ENCODE measurements at regions not wholly inside any gene's neighbourhood (a gene's known extent, or its start where the extent isn't known, plus 50 kb on each side); places are given as distances from the start of the nearest gene placed in this dataset.

GRCh38 chr10:71052708-71053107 lies 159.7 kb upstream of the UNC5B start:
- peaks cover 58% of the 10 kb centered on the region for H3K27me3 Mint-ChIP-seq
- H3K36me3 Mint-ChIP-seq = no peaks in the 10 kb centered on the region
- H3K4me1 Mint-ChIP-seq = no peaks in the 10 kb centered on the region
- no peak overlapping the region for H3K4me3 Mint-ChIP-seq
- H3K9me3 Mint-ChIP-seq = peaks cover 6% of the 10 kb centered on the region
- H3K27ac Mint-ChIP-seq = no peak overlapping the region
- ATAC-seq = no peak

DNA sequence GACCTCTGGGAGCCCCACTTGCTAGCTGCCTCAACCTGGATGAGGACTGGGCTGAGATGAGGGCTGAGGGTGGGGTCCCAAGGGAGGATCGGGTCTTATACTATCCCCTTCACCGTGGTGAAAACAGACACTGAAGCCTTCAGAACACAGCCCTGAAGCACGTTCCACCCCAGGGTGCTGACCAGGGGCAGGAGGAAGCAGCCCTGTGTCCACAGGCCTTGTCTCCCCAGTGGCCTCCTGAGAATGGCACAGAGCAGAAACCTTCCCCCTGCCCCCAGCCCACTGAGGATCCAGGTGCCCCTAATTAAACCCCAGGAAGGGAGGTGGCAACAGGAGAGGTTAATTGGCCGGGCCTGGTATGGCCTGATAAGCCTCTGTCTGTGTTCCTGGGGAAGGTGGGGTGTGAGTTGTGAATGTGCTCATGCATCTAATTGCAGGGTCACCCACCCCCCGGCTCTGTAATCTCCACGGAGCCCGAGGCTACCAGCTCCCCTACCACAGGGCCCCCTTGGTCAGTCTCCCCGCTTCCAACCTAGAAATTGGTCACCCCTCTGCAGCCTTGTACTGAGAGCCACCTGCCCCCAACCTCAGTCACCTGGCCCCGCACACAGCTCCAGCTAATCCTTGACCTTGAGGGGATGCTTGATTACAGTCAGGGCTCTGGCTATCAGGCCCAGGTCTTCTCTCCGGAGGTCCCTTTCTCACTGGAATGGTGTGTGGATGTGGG lies 159.0 kb upstream of the UNC5B start:
- Mint-ChIP-seq H3K27me3 (peaks cover 53% of the 10 kb centered on the region), H3K27ac (no peak overlapping the region), H3K4me1 (no peaks in the 10 kb centered on the region), H3K9me3 (peaks cover 6% of the 10 kb centered on the region), H3K4me3 (no peak overlapping the region), H3K36me3 (no peaks in the 10 kb centered on the region)
- no peak for ATAC-seq

DNA sequence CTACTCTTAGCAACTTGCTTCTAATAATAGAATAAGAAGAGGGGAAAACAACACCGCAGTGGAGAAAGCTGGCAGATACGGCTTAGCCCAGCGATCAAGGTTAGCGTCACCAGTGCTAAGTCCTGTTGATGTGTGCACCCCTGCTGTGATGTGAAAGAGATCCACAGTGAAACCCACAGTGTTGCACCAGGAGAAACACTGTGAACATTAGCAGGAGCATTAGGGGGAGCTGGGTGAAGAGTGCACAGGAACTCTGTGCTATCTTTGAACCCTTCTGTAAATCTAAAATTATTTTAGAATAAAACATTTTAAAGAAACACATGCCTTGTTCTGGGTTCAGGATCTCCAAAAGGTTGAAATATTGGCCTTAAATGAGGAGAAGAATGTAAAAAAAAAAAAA lies 154.1 kb upstream of the UNC5B start:
- Mint-ChIP-seq H3K4me3 (no peak overlapping the region), H3K4me1 (no peaks in the 10 kb centered on the region), H3K27me3 (peaks cover 16% of the 10 kb centered on the region), H3K27ac (no peak overlapping the region), H3K36me3 (no peaks in the 10 kb centered on the region), H3K9me3 (peaks cover 6% of the 10 kb centered on the region)
- no peak for ATAC-seq

GRCh38 chr10:71059054-71059818 lies 153.1 kb upstream of the UNC5B start:
- peak; percentile 28 for ATAC-seq
- Mint-ChIP-seq H3K4me3 (no peak overlapping the region), H3K9me3 (peaks cover 6% of the 10 kb centered on the region), H3K4me1 (no peaks in the 10 kb centered on the region), H3K36me3 (no peaks in the 10 kb centered on the region), H3K27ac (no peak overlapping the region), H3K27me3 (peaks cover 14% of the 10 kb centered on the region)

DNA sequence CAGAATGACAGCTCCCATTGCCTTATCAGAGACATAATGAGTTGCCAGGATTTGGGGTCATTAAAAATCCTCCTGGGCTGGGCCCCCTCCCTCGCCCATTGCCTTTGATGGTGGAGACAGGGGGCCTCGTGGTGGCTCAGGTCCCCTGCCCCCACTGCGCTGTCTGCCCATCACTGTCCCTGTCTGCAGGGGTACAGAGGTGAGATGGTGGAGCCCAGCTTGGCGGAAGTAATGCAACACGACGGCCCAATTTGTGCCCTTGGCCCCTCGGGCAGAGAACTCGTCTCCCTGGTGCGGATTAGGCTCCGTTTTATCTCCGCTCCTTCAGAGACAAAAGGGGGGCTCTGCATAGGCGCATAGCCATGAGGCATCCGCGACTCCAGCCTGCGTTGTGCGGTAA lies 152.4 kb upstream of the UNC5B start:
- Mint-ChIP-seq H3K4me1 (no peaks in the 10 kb centered on the region), H3K27me3 (peaks cover 9% of the 10 kb centered on the region), H3K27ac (no peak overlapping the region), H3K9me3 (peaks cover under 1% of the 10 kb centered on the region), H3K4me3 (no peak overlapping the region), H3K36me3 (no peaks in the 10 kb centered on the region)
- no peak for ATAC-seq

- Mint-ChIP-seq H3K27me3 (peaks cover 9% of the 10 kb centered on the region), H3K27ac (no peak overlapping the region), H3K4me3 (no peak overlapping the region), H3K4me1 (no peaks in the 10 kb centered on the region), H3K36me3 (no peaks in the 10 kb centered on the region), H3K9me3 (no peaks in the 10 kb centered on the region)
- ATAC-seq = no peak
Measured at GRCh38 chr10:71060476-71061426, 151.6 kb upstream of the UNC5B start.

DNA sequence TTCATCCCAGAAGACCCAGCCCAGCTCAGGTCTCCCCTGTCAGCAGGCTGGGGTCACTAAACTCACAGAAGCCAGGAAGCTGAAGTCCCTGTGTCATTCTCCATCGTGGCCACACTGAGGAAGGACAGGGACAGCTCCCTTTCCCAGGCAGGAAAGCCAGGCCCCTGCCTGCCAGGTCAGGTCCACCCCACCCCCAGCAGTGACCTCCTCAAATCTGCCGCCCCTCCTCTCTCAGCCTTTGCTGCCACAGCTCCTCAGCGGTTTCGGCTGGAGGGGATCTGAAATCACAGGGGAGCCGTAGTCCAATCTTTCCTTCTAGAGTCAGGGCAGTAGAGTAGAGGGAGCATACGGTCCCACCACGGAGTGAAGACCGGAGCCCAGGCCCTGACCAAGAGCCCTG lies 150.9 kb upstream of the UNC5B start:
- no peaks in the 10 kb centered on the region for H3K36me3 Mint-ChIP-seq
- no peak for ATAC-seq

GRCh38 chr10:71062156-71062555 lies 150.2 kb upstream of the UNC5B start:
- H3K27me3 Mint-ChIP-seq = peaks cover 9% of the 10 kb centered on the region
- H3K4me3 Mint-ChIP-seq = no peak overlapping the region
- no peaks in the 10 kb centered on the region for H3K9me3 Mint-ChIP-seq
- no peaks in the 10 kb centered on the region for H3K4me1 Mint-ChIP-seq
- no peaks in the 10 kb centered on the region for H3K36me3 Mint-ChIP-seq
- no peak for ATAC-seq
- no peak overlapping the region for H3K27ac Mint-ChIP-seq

More for the DNA sequence above, 150.9 kb upstream of the UNC5B start:
- no peaks in the 10 kb centered on the region for H3K9me3 Mint-ChIP-seq
- H3K4me1 Mint-ChIP-seq = no peaks in the 10 kb centered on the region
- no peak overlapping the region for H3K27ac Mint-ChIP-seq
- H3K27me3 Mint-ChIP-seq = peaks cover 9% of the 10 kb centered on the region
- H3K4me3 Mint-ChIP-seq = no peak overlapping the region

GRCh38 chr10:71063401-71063800 lies 149.0 kb upstream of the UNC5B start:
- Mint-ChIP-seq H3K9me3 (no peaks in the 10 kb centered on the region), H3K36me3 (no peaks in the 10 kb centered on the region), H3K27ac (no peak overlapping the region), H3K27me3 (peaks cover 9% of the 10 kb centered on the region), H3K4me3 (no peak overlapping the region), H3K4me1 (no peaks in the 10 kb centered on the region)
- ATAC-seq = no peak

DNA sequence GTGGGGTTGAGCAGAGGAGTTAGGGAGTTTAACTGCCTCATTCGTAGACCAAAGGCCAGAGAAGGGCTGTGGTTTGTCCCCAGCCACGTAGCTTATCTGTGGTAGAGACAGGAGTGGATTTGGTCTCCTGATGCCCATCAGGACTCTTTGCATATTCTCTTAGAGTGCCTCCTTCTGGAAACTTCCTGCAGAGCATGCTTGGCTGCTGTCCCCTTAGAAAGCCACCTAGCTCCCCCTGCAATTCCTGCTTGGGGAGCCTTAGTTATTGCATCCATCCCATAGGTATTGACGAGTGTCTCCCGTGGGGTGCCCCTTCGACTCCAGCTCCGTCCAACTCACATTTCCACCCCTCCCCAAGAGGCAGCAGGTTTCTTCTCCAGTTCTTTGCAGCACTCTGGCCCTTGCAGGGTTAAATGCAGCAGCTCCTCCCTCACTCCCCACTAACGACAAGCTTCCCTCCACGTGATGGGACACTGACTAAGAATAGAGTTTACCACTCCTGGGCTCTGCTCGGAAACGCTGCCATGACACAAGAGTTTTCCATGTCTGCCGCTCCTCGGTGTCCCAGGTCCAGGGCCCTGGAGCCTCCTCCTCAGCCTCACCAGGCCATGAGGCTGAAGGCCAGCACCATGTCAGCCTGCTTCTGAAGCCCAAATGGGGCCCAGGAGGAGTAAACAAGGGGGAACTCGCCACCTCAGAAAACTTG lies 147.8 kb upstream of the UNC5B start:
- no peak overlapping the region for H3K4me3 Mint-ChIP-seq
- H3K36me3 Mint-ChIP-seq = no peaks in the 10 kb centered on the region
- H3K27ac Mint-ChIP-seq = no peak overlapping the region
- no peaks in the 10 kb centered on the region for H3K4me1 Mint-ChIP-seq
- no peak for ATAC-seq
- H3K9me3 Mint-ChIP-seq = no peaks in the 10 kb centered on the region
- peaks cover 9% of the 10 kb centered on the region for H3K27me3 Mint-ChIP-seq

- Mint-ChIP-seq H3K36me3 (no peaks in the 10 kb centered on the region), H3K27ac (no peak overlapping the region), H3K4me1 (no peaks in the 10 kb centered on the region), H3K4me3 (no peak overlapping the region), H3K27me3 (peaks cover 9% of the 10 kb centered on the region), H3K9me3 (no peaks in the 10 kb centered on the region)
- ATAC-seq = no peak
Measured at GRCh38 chr10:71065659-71066058, 146.7 kb upstream of the UNC5B start.

DNA sequence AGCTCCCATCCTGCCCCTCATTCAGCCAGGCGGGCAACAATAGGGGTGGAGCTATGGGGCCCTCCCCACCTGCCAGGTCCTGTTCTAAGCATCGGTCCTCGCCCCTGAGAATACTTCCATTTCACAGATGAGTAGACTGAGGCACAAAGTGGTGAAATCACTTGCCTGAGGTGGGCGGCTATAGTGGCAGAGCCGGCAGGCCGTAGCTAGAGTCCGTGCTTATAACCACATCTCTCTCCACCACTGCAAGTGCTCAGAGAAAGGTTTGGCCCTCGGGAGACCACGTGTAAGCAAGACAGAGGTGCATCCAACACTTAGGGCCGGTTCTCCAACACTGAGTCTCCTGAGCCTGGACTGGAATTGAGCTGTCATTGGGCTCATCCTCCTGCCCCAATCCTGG lies 145.8 kb upstream of the UNC5B start:
- H3K4me1 Mint-ChIP-seq = no peaks in the 10 kb centered on the region
- H3K27ac Mint-ChIP-seq = no peak overlapping the region
- ATAC-seq = no peak
- H3K36me3 Mint-ChIP-seq = no peaks in the 10 kb centered on the region
- H3K27me3 Mint-ChIP-seq = peaks cover 17% of the 10 kb centered on the region
- no peaks in the 10 kb centered on the region for H3K9me3 Mint-ChIP-seq
- no peak overlapping the region for H3K4me3 Mint-ChIP-seq

DNA sequence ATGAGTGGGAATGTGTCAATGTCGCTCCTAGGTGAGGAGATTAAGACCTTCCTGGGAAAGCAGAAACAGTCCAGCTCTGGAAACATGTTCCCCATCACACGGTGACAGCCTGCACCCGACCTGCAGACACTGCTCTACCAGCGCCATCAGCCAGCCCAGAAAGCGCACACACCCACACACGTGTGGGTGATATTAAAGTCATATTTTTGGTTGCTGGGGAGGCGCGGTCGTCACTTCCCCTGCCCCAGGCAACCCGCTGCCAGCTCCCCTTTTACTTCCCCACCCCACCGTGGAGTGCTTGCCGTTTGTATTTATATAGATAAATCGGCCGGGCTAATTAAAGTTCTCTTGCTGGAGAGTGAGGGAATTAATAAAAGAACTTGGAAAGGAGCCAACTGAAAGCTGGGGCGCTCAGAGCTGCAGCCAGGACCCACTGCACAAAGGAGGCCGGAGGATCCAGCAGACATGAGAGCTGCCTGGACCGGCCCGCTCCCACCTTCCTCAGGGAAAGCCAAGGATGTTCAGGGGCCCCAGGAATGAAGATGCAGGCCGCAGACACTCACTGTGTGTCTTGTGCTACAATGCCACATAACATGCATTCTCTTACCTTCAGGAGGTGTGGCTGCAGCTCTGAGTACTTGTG lies 145.2 kb upstream of the UNC5B start:
- Mint-ChIP-seq H3K9me3 (no peaks in the 10 kb centered on the region), H3K27ac (no peak overlapping the region), H3K4me3 (no peak overlapping the region), H3K36me3 (no peaks in the 10 kb centered on the region), H3K27me3 (peaks cover 23% of the 10 kb centered on the region), H3K4me1 (no peaks in the 10 kb centered on the region)
- no peak for ATAC-seq

DNA sequence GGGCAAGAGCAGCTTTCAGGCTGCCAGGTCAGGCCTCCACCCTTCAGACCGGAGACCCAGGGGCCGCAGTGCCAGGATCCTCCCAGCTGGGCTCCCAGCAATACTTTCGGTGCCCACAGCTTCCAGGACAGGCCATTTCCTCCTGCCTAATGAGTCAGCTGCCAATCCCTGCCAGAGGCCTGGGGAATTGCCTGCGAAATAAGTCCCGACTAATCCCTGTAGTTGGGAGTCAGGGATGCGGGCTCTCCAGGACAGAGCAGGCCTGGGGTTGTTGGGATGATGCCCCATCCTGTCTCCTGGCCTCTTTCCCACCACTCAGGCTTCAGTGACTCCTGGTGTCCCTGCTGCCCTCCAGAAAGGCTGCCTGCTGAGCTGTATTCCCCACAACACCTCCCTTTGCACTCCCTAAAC lies 143.5 kb upstream of the UNC5B start:
- Mint-ChIP-seq H3K27me3 (peaks cover 22% of the 10 kb centered on the region), H3K4me3 (no peak overlapping the region), H3K27ac (no peak overlapping the region), H3K4me1 (no peaks in the 10 kb centered on the region), H3K9me3 (no peaks in the 10 kb centered on the region), H3K36me3 (no peaks in the 10 kb centered on the region)
- ATAC-seq = no peak

Data from stimulated activated memory B cell treated with anti-CD40 and anti-IgM and Interleukin-4, amounts not matched to agents 10 μg/mL and 1 μg/mL and 100 μg/mL, for 72 hours (primary cell).